ENCODE measurements at regions not wholly inside any gene's neighbourhood (a gene's known extent, or its start where the extent isn't known, plus 50 kb on each side); places are given as distances from the start of the nearest gene placed in this dataset.
A peak's percentile ranks its signal among the peaks of the same experiment; 100 is the strongest.

GRCh38 chr6:20331042-20331441 lies 70.6 kb upstream of the E2F3 start:
- Histone ChIP-seq H3K27ac (ENCODE audit: low read depth in 1 of 3, low read length in 2 of 3) (no peak overlapping the region), H3K4me1 (ENCODE audit: control insufficient read depth in 3 of 3, insufficient read depth in 2 of 3, low read depth in 1 of 3, low read length in 2 of 3) (no peaks in the 10 kb centered on the region), H3K9me3 (ENCODE audit: control insufficient read depth in 2 of 2, insufficient read depth in 1 of 2, low read depth in 1 of 2, low read length in 1 of 2) (no peaks in the 10 kb centered on the region), H3K27me3 (ENCODE audit: control insufficient read depth in 3 of 3, insufficient read depth in 3 of 3, low read length in 3 of 3) (no peaks in the 10 kb centered on the region), H3K36me3 (ENCODE audit: control insufficient read depth in 3 of 3, insufficient read depth in 2 of 3, low read depth in 1 of 3, low read length in 3 of 3) (no peaks in the 10 kb centered on the region), H3K4me3 (ENCODE audit: low read depth in 1 of 3, low read length in 3 of 3) (no peak overlapping the region)
- DNase-seq (no peak), FAIRE-seq (no peak)
- WGBS, 3 donors, result 49 to 61% (median 54%) methylated on average over 3 of the region's 3 CpGs

- no peak for FAIRE-seq
These were observed 70.1 kb upstream of the E2F3 start for GRCh38 chr6:20331625-20332024.

GRCh38 chr6:20332441-20333006 lies 69.2 kb upstream of the E2F3 start:
- no peak for DNase-seq
- Histone ChIP-seq H3K27ac (ENCODE audit: low read depth in 1 of 3, low read length in 2 of 3) (no peak overlapping the region), H3K9me3 (ENCODE audit: control insufficient read depth in 2 of 2, insufficient read depth in 1 of 2, low read depth in 1 of 2, low read length in 1 of 2) (no peaks in the 10 kb centered on the region), H3K27me3 (ENCODE audit: control insufficient read depth in 3 of 3, insufficient read depth in 3 of 3, low read length in 3 of 3) (no peaks in the 10 kb centered on the region), H3K36me3 (ENCODE audit: control insufficient read depth in 3 of 3, insufficient read depth in 2 of 3, low read depth in 1 of 3, low read length in 3 of 3) (no peaks in the 10 kb centered on the region), H3K4me1 (ENCODE audit: control insufficient read depth in 3 of 3, insufficient read depth in 2 of 3, low read depth in 1 of 3, low read length in 2 of 3) (peaks cover 0 to 5% (median 0%) of the 10 kb centered on the region in 3 donors), H3K4me3 (ENCODE audit: low read depth in 1 of 3, low read length in 3 of 3) (no peak overlapping the region)
- 80 to 96% (median 86%) methylated on average over 1 of the region's 1 CpG for WGBS, 3 donors
- no peak for FAIRE-seq

More at GRCh38 chr6:20331625-20332024, 70.1 kb upstream of the E2F3 start:
- no peak for DNase-seq
- H3K9me3 ChIP-seq (ENCODE audit: control insufficient read depth in 2 of 2, insufficient read depth in 1 of 2, low read depth in 1 of 2, low read length in 1 of 2), result no peaks in the 10 kb centered on the region
- no peak overlapping the region for H3K27ac ChIP-seq (ENCODE audit: low read depth in 1 of 3, low read length in 2 of 3)
- H3K27me3 ChIP-seq (ENCODE audit: control insufficient read depth in 3 of 3, insufficient read depth in 3 of 3, low read length in 3 of 3), result no peaks in the 10 kb centered on the region
- WGBS, 3 donors, result 90 to 91% (median 90%) methylated on average over 5 of the region's 5 CpGs
- no peaks in the 10 kb centered on the region for H3K36me3 ChIP-seq (ENCODE audit: control insufficient read depth in 3 of 3, insufficient read depth in 2 of 3, low read depth in 1 of 3, low read length in 3 of 3)
- peaks cover 0 to 5% (median 0%) of the 10 kb centered on the region in 3 donors for H3K4me1 ChIP-seq (ENCODE audit: control insufficient read depth in 3 of 3, insufficient read depth in 2 of 3, low read depth in 1 of 3, low read length in 2 of 3)
- no peak overlapping the region for H3K4me3 ChIP-seq (ENCODE audit: low read depth in 1 of 3, low read length in 3 of 3)

- H3K27me3 ChIP-seq (ENCODE audit: control insufficient read depth in 3 of 3, insufficient read depth in 3 of 3, low read length in 3 of 3), result no peaks in the 10 kb centered on the region
- no peaks in the 10 kb centered on the region for H3K36me3 ChIP-seq (ENCODE audit: control insufficient read depth in 3 of 3, insufficient read depth in 2 of 3, low read depth in 1 of 3, low read length in 3 of 3)
- 87 to 90% (median 90%) methylated on average over 9 of the region's 9 CpGs for WGBS, 3 donors
- peaks cover 0 to 5% (median 0%) of the 10 kb centered on the region in 3 donors for H3K4me1 ChIP-seq (ENCODE audit: control insufficient read depth in 3 of 3, insufficient read depth in 2 of 3, low read depth in 1 of 3, low read length in 2 of 3)
- H3K27ac ChIP-seq (ENCODE audit: low read depth in 1 of 3, low read length in 2 of 3), result no peak overlapping the region
- no peak for DNase-seq
- H3K4me3 ChIP-seq (ENCODE audit: low read depth in 1 of 3, low read length in 3 of 3), result no peak overlapping the region
- FAIRE-seq, result no peak
- no peaks in the 10 kb centered on the region for H3K9me3 ChIP-seq (ENCODE audit: control insufficient read depth in 2 of 2, insufficient read depth in 1 of 2, low read depth in 1 of 2, low read length in 1 of 2)
These were observed 67.9 kb upstream of the E2F3 start for GRCh38 chr6:20333721-20334269.

- FAIRE-seq (no peak), DNase-seq (no peak)
- Histone ChIP-seq H3K27ac (ENCODE audit: low read depth in 1 of 3, low read length in 2 of 3) (no peak overlapping the region), H3K36me3 (ENCODE audit: control insufficient read depth in 3 of 3, insufficient read depth in 2 of 3, low read depth in 1 of 3, low read length in 3 of 3) (no peaks in the 10 kb centered on the region), H3K4me1 (ENCODE audit: control insufficient read depth in 3 of 3, insufficient read depth in 2 of 3, low read depth in 1 of 3, low read length in 2 of 3) (peaks cover 0 to 5% (median 0%) of the 10 kb centered on the region in 3 donors), H3K27me3 (ENCODE audit: control insufficient read depth in 3 of 3, insufficient read depth in 3 of 3, low read length in 3 of 3) (no peaks in the 10 kb centered on the region), H3K9me3 (ENCODE audit: control insufficient read depth in 2 of 2, insufficient read depth in 1 of 2, low read depth in 1 of 2, low read length in 1 of 2) (no peaks in the 10 kb centered on the region), H3K4me3 (ENCODE audit: low read depth in 1 of 3, low read length in 3 of 3) (no peak overlapping the region)
- WGBS, 3 donors, result 92 to 95% (median 93%) methylated on average over 8 of the region's 8 CpGs
These were observed 67.3 kb upstream of the E2F3 start for GRCh38 chr6:20334334-20334733.

- Histone ChIP-seq H3K4me3 (ENCODE audit: low read depth in 1 of 3, low read length in 3 of 3) (no peak overlapping the region), H3K4me1 (ENCODE audit: control insufficient read depth in 3 of 3, insufficient read depth in 2 of 3, low read depth in 1 of 3, low read length in 2 of 3) (peaks cover 0 to 5% (median 0%) of the 10 kb centered on the region in 3 donors), H3K36me3 (ENCODE audit: control insufficient read depth in 3 of 3, insufficient read depth in 2 of 3, low read depth in 1 of 3, low read length in 3 of 3) (no peaks in the 10 kb centered on the region), H3K27ac (ENCODE audit: low read depth in 1 of 3, low read length in 2 of 3) (no peak overlapping the region), H3K27me3 (ENCODE audit: control insufficient read depth in 3 of 3, insufficient read depth in 3 of 3, low read length in 3 of 3) (no peaks in the 10 kb centered on the region), H3K9me3 (ENCODE audit: control insufficient read depth in 2 of 2, insufficient read depth in 1 of 2, low read depth in 1 of 2, low read length in 1 of 2) (no peaks in the 10 kb centered on the region)
- FAIRE-seq, result no peak
- WGBS, 3 donors, result 88 to 96% (median 92%) methylated on average over 1 of the region's 1 CpG
- DNase-seq, result no peak
These were observed 66.7 kb upstream of the E2F3 start for GRCh38 chr6:20334962-20335361.

- Histone ChIP-seq H3K9me3 (ENCODE audit: control insufficient read depth in 2 of 2, insufficient read depth in 1 of 2, low read depth in 1 of 2, low read length in 1 of 2) (no peaks in the 10 kb centered on the region), H3K27ac (ENCODE audit: low read depth in 1 of 3, low read length in 2 of 3) (no peak overlapping the region), H3K27me3 (ENCODE audit: control insufficient read depth in 3 of 3, insufficient read depth in 3 of 3, low read length in 3 of 3) (no peaks in the 10 kb centered on the region), H3K4me1 (ENCODE audit: control insufficient read depth in 3 of 3, insufficient read depth in 2 of 3, low read depth in 1 of 3, low read length in 2 of 3) (peaks cover 0 to 5% (median 5%) of the 10 kb centered on the region in 3 donors), H3K4me3 (ENCODE audit: low read depth in 1 of 3, low read length in 3 of 3) (no peak overlapping the region), H3K36me3 (ENCODE audit: control insufficient read depth in 3 of 3, insufficient read depth in 2 of 3, low read depth in 1 of 3, low read length in 3 of 3) (no peaks in the 10 kb centered on the region)
- DNase-seq (peak; percentile 21 to 57), FAIRE-seq (no peak)
- whole genome bisulfite sequencing, 3 donors, result 4 to 30% (median 9%) methylated on average over 4 of the region's 4 CpGs
These were observed 65.8 kb upstream of the E2F3 start for GRCh38 chr6:20335872-20336271.

- DNase-seq (no peak), FAIRE-seq (no peak)
- H3K9me3 ChIP-seq (ENCODE audit: control insufficient read depth in 2 of 2, insufficient read depth in 1 of 2, low read depth in 1 of 2, low read length in 1 of 2), result no peaks in the 10 kb centered on the region
- WGBS, 3 donors, result 79 to 95% (median 94%) methylated on average over 2 of the region's 2 CpGs
- H3K36me3 ChIP-seq (ENCODE audit: control insufficient read depth in 3 of 3, insufficient read depth in 2 of 3, low read depth in 1 of 3, low read length in 3 of 3), result no peaks in the 10 kb centered on the region
- H3K4me1 ChIP-seq (ENCODE audit: control insufficient read depth in 3 of 3, insufficient read depth in 2 of 3, low read depth in 1 of 3, low read length in 2 of 3), result peaks cover 0 to 13% (median 5%) of the 10 kb centered on the region in 3 donors
- H3K27ac ChIP-seq (ENCODE audit: low read depth in 1 of 3, low read length in 2 of 3), result no peak overlapping the region
- no peak overlapping the region for H3K4me3 ChIP-seq (ENCODE audit: low read depth in 1 of 3, low read length in 3 of 3)
- no peaks in the 10 kb centered on the region for H3K27me3 ChIP-seq (ENCODE audit: control insufficient read depth in 3 of 3, insufficient read depth in 3 of 3, low read length in 3 of 3)
These were observed 63.5 kb upstream of the E2F3 start for GRCh38 chr6:20338156-20338555.
